ENCODE measurements at regions not wholly inside any gene's neighbourhood (a gene's known extent, or its start where the extent isn't known, plus 50 kb on each side); places are given as distances from the start of the nearest gene placed in this dataset.
"Not testable (repeated sequence)": the region's sequence is repeated elsewhere in the genome, so short reads cannot be mapped to it uniquely, and the experiment has no call there.

DNA sequence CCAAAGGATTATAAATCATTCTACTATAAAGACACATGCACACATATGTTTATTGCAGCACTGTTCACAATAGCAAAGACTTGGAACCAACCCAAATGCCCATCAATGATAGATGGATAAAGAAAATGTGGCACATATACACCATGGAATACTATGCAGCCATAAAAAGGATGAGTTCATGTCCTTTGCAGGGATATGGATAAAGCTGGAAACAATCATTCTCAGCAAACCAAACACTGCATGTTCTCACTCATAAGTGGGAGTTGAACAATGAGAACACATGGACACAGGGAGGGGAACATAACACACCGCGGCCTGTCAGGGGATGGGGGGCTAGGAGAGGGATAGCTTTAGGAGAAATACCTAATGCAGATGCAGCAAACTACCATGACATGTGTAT, 135.1 kb upstream of the PDE4B start:
- H3K27ac ChIP-seq; DNase-seq (ENCODE audit: low read depth, low spot score): not testable (repeated sequence)

DNA sequence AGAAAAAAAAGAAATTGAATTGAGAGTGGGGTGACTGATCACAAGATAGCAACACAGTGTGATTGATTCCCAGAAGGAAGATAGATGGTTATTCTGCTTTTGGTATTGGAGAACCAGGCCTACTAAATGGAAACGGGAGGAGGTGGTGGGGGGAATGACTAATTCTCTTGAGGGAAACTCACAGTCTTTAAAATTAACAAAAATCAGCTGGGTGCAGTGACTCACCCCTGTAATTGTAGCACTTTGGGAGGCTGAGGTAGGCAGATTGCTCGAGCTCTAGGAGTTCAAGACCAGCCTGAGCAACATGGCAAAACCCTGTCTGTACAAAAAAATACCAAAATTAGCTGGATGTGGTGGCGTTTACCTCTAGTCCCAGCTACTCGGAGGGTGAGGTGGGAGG, 134.6 kb upstream of the PDE4B start:
- no peak for DNase-seq (ENCODE audit: low read depth, low spot score)
- no peak overlapping the region for H3K27ac ChIP-seq

DNA sequence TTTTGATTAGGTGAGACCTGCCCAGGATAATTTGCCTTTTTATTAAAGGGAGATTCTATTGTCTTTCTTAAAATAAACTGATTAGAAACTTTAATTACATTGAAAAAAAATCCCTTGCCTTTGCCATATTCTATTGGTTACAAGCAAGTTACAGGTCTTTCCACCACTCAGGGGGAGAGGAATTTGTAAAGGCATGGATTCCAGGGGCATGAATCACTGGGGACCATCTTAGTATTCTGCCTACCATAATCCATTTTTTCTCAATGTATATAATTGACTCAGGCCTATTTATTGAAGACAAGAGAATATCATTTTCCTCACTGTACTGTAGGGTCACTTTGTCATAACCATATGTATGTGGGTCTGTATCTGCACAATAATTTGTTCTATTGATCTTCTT, 124.3 kb upstream of the PDE4B start:
- DNase-seq (ENCODE audit: low read depth, low spot score), result no peak
- H3K27ac ChIP-seq, result no peak overlapping the region

DNA sequence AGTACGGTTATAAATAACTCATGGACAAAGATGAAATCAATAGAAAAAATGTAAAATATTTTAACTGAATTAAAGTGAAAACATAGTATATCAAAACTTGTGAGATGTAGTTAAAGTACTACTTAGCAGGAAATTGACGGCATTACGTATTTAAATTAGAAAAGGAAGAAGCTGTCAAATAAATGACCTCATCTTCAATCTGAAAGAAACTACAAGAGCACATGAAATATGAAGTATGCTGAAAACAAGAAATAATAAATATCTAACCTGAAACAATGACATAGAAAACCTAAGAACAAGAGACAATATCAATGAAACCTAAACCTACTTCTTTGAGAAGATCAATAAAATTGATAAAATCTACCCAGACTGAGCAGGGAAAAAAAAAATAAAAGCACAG, 122.2 kb upstream of the PDE4B start:
- no peak for DNase-seq (ENCODE audit: low read depth, low spot score)

DNA sequence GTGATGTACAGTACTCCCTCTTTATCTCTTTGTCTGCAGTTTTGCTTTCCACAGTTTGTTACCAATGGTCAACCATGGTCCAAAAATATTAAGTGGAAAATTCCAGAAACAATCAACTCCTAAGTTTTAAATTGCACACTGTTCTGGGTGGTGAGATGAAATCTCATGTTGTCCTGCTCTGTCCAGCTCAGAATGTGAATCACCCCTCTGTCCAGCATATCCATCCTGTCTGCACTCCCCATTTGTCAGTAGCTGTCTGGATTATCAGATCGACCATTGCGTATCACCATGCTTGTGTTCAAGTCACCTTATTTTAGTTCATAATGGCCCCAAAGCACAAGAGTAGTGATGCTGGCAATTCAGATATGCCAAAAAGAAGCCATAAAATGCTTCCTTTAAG, 118.2 kb upstream of the PDE4B start:
- H3K27ac ChIP-seq, result no peak overlapping the region
- no peak for DNase-seq (ENCODE audit: low read depth, low spot score)

More for the DNA sequence above, 122.2 kb upstream of the PDE4B start:
- no peak overlapping the region for H3K27ac ChIP-seq

DNA sequence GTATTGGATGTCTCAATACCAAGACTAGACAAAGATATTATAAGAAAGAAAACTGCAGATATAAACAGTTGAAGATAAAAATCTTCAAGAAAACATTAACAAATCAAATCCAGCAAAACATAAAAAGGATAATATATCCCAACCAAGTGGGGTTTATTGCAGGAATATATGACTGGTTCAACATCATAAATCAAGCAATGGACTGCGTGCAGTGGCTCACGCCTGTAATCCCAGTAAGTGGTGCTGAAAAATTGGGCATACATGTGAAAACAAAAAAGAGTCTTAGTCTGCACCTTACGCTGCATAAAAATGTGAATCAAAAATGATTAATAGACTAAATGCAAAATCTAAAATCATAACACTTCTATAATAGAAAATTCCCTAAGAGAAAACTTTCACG, 112.9 kb upstream of the PDE4B start:
- DNase-seq (ENCODE audit: low read depth, low spot score), result no peak

DNA sequence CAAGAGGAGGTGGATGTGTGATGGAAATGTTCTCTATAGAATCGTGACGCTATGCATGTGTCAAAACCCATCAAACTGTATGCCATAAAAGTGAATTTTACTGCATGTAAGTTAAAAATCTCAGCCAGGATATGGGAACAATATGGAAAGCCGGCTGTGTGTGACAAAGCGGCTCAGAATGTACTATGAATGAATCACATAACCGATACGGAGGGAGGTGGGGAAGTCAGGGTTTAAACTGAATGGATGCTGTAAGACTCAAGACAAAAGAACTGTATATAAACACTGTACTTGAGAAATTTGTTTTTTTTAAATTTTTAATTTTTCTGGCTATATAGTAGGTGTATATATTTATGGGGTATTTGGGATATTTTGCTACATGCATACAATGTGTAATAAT, 111.6 kb upstream of the PDE4B start:
- DNase-seq (ENCODE audit: low read depth, low spot score), result no peak
- no peak overlapping the region for H3K27ac ChIP-seq

More for the DNA sequence above, 112.9 kb upstream of the PDE4B start:
- H3K27ac ChIP-seq, result no peak overlapping the region

DNA sequence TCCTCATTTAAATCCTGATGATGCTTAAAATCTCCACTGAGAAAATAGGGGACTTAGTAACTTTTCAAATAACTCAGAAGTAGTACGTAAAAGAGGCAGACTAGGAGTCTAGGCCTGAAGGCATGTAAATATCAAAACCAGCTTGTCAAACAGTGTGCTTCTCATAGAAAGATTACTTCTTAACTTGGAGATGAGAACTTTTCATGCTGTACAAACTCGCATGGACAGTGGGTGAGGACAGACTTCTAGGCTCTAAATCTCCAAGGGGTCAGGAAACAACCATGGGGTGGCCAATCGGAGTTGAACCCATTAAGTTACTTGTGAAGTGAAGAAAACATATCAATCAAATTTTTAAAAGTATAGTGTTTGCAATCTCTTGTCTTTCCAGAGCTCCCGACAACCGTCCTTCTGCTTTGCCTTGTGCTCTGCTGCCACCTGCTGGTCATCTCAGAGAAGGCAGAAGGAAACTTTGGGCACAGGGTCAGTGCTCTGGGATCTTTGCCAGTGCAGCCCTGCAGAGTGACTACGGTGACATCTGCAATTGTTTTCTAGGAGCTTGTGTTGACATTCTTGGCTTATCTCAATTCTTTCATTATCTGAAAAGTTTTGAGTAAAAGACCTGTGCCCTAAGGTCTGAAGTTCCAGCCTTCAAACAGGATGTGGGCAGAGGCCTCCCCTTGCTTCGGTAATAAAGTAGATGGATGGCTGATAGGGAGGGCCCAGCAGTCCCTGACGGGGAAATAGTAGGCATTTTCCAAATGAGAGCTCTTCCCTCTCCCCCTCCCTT, 105.1 kb upstream of the PDE4B start:
- no peak overlapping the region for H3K27ac ChIP-seq
- no peak for DNase-seq (ENCODE audit: low read depth, low spot score)

DNA sequence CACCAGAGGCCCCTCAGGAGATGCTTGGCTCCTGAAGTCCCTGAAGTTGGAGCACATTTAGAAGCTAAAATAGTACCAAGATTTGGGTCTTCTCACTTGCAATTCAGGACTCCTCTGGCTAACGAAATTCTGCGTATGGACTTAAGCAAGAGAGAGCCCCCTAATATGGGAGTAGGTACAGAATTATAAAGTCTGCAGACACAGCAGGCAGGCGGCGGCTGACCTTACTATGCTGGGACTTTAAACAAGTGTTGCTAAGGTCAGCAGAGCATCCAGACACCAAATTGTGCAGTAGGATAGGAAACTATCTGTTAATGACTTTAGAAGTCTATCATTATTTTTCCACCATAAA, 104.5 kb upstream of the PDE4B start:
- DNase-seq (ENCODE audit: low read depth, low spot score), result no peak

DNA sequence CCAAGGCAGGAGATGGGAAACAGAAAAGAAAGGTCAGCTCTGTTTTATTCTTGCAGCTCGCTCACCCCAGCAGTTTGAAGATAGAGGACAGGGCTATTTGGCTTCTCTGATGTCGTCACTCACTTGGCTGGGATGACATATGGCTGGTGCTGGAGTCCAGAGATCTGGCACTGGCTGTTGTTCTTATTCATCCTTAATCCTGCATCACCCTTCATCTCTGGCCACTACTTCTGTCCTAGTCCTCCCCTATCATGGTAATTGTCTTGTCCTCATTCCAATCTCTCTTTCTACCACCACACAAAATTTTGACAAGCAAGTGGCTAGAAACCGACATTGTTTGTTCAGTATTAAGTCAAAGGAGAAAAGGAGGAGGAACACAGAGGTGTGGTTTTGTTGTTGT, 103.8 kb upstream of the PDE4B start:
- no peak overlapping the region for H3K27ac ChIP-seq
- no peak for DNase-seq (ENCODE audit: low read depth, low spot score)

More for the DNA sequence above, 104.5 kb upstream of the PDE4B start:
- no peak overlapping the region for H3K27ac ChIP-seq

DNA sequence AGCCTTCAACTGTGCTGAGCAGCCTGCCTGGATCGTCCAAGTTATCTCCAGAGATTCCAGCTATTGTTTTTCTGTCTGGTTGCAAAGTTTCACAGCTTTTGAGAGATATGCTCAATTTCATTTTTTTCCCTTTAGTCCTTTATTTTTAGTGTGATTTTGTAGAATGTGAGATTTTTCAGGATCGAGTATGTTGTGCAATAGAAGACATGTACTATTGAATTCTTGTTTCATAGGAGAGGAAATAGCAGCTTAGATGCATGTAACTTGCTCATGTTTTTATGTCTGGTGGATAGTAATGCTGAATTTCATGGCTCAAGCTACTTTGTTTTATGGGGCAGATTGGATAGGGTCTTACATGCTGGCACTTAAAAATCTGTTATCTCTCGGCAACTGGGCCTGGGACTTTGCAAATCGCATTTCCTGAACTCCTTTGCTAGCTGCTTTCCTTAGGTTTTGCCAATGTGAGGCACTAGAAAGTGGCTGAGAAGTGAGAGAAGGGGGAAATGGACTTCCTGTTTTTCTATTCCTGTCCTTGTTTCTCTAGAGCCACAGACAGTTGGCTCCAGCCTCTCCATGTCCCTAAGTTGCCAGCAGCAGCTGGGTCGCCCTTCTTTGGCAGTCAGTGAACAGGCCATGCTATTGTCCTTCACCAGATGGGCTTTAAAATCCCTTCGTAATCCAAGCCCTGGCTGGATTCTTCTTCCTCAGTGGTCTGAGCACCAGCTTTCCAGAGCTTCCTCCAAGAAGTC, 101.4 kb upstream of the PDE4B start:
- DNase-seq (ENCODE audit: low read depth, low spot score), result no peak
- no peak overlapping the region for H3K27ac ChIP-seq

DNA sequence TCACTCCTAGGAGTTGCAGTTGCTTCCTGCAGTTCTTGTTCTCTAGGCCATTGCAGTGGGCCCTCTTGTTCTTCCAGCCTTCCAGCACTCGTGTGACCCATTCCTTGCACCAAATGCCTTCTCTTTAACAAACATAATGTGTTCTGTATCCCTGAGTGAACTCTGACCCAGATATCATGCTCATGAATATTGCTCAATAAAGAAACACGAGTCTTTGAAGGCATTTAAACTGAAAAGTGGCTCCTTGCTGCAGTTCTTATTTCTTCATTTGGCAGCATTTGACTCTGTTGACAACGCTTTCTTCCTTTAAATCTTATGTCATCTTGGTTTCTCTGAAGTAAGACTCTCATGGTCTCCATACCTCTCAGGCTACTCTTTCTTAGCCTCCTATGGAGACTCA, 100.7 kb upstream of the PDE4B start:
- no peak overlapping the region for H3K27ac ChIP-seq
- no peak for DNase-seq (ENCODE audit: low read depth, low spot score)

DNA sequence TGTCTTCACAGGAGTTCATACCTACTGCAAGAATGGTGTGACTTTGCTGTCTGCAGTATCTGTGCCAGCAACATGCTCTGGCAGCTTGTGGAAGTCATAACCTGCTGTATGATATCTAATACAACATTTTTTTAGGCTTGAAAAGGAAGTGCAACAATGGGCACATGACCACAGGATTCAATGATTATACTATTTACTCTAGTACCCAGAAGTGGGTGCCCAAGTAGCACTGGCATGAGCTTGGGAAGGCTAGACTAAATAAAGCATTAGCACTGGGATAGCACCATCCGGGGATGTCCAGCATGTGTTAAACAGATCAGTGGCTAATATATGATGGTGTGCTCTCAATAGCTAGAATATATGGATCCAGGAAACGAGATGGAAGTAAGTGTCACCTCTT, 98.6 kb upstream of the PDE4B start:
- DNase-seq (ENCODE audit: low read depth, low spot score), result no peak
- H3K27ac ChIP-seq, result no peak overlapping the region

DNA sequence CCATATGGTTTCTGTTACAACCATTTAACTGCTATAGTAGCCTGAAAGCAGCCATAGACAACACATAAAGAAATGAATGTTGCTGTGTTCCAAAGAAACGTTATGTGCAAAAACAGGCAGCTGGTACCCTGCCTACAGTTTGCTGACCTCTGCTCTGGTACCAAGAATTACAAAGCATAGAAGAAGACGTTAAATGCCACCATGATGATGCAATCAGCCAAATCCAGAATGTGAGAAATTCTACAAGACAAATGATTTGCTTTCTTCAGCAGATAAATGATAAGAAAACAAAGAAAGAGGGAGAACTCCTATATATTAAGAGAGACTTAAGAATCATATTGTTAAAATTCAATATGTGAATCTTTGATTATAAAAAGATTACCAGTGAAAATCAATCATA, 97.8 kb upstream of the PDE4B start:
- no peak overlapping the region for H3K27ac ChIP-seq
- DNase-seq (ENCODE audit: low read depth, low spot score), result no peak

DNA sequence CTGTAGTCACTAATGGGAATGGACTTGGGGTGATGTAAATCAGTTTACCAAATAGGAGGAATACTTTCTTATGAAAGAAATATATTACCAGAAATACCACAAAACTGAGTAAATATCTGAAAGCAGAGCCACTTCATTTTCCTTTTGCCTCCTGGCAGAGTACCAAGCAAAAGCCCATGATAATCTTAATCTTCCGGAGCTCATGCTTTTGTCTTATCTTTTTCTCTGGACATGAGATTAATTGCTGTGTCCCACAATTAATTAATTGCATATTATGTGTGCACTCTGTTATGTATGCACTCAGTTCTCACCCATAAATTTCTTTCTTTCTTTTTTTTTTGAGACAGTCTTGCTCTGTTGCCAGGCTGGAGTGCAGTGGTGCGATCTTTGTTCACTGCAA, 94.1 kb upstream of the PDE4B start:
- no peak overlapping the region for H3K27ac ChIP-seq
- no peak for DNase-seq (ENCODE audit: low read depth, low spot score)

DNA sequence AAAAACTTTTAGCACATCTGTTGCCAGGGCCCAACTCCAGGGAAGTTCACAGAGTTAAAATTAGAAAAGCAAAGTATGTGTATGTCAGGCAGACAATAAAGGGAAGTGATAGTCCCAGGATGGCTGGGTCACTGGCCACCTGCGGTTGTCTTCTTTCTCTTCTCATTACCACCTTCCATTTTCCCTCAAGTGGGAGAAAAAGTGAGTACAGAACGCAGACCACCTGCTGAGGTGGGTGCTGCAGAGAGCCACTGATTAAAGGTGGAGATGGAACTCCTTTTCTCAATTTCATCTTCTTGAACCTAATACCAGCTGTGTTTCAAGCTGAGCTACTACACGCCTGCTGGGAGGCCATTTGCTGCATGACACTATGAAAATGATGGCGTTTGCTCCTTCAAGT, 88.8 kb upstream of the PDE4B start:
- no peak overlapping the region for H3K27ac ChIP-seq
- no peak for DNase-seq (ENCODE audit: low read depth, low spot score)

DNA sequence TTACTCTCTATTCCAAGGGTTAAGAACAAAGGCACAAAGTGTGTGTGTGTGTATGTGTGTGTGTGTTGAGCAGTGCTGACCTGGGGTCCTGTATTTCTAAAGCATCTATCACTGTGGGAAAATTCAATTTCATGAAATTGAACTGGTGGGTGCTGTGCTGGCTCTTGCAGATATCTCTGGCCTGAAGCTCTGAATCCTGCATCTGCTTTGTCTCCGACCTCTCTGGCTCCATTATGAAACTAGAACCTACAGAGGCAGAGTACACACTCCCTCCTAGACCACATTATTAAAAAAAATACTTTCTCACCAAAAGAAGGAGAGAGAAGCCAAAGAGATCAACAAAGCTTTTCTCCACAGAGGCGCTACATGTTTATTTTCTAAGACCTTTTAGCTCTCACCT, 88.4 kb upstream of the PDE4B start:
- no peak overlapping the region for H3K27ac ChIP-seq
- DNase-seq (ENCODE audit: low read depth, low spot score), result no peak

DNA sequence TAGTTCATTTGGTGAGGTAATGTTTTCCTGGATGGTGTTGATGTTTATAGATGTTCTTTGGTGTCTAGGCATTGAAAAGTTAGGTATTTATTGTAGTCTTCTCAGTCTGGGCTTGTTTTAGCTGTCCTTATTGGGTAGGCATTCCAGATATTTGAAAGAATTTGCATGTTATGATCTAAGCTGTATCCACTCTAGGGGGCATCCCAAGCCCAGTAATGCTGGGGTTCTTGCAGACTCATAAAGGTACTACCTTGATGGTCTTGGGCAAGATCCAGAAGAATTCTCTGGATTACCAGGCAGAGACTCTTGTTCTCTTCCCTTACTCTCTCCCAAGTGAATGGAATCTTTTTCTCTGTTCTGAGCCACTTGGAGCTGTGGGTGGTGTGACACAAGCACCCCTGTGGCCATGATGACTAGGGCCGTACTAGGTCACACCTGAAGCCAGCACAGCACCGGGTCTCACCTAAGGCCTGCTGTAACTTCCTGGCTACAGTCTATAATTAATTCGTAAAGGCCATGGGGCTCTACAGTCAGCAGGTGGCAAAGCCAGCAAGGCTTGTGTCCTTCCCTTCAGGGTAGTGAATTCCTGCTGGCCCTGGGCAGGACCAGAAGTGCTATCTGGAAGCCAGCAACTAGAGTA, 74.8 kb upstream of the PDE4B start:
- H3K27ac ChIP-seq, result no peak overlapping the region
- no peak for DNase-seq (ENCODE audit: low read depth, low spot score)

DNA sequence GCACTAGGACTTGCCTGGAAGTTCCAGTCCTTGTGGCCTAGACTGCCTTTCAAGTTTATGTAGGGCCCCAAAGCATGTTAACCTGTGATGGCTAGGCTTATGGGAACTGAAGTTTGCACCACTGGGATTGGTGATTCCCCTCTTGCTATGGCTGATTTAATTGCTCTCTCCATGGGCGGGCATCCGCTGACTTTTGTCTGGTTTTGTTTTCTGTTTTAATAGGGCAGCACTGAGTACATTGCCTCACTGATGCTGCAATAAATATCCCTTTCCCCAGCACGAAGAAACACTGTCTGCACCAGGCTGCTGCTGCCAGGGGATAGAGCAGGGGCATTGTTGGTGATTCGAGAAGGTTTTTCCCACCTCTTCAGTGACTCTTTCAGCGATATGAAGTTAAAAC, 73.3 kb upstream of the PDE4B start:
- DNase-seq (ENCODE audit: low read depth, low spot score), result no peak
- H3K27ac ChIP-seq, result no peak overlapping the region

DNA sequence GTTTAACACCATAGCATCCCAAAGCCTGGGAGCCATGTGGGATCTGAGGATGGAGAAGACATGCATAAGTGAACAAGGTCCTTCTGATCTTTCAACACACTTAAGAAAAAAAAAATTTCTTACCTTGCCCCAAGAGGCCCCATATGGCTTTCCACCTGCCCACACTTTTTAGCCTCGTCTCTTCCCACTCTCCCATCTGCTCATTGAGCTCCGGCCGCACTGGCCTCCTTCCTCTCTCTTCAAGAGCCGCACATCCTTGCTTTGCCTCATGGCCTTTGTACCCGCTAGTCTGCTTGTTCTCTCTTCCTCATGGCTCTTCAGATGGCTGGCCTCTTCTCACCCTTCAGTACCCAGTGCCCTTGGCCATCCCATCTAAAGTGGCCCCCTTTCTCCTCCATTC, 70.2 kb upstream of the PDE4B start:
- no peak for DNase-seq (ENCODE audit: low read depth, low spot score)
- H3K27ac ChIP-seq, result no peak overlapping the region

DNA sequence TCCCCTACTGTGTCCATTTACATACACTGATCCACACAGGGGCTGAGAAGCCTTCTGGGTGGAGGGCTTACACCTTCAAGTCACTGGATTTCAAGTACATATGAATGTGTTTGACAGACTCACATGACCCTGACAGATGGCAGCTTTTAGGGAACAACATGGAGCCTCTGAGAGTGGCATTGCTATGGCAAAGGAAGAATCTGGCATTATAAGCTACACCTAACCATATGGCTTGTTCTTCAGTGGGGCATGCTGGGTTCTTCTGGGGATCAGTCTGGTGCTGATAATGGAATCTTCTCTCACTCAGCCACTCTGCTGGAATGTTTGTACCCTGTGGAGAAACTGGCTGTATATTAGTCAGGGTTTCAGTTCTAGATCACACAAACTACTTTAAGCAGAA, 68.5 kb upstream of the PDE4B start:
- no peak for DNase-seq (ENCODE audit: low read depth, low spot score)

DNA sequence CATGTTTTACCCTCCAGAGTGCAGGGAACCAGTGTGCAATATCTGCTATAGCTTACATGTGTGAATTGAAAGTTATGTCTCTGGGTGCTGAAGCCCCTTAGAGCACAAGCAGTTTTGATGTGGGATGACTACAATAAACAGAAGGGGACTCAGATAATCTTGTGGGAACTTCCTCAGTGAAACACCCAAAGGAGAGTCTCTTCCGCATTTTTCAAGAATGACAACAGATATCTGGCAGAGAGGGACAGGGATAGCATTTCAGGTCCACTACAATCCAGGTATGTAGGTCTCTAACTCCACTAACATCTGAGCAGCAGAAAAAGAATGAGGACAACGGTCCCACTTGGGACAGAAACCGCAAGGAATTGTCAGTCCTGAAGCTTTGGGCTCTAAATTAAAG, 67.6 kb upstream of the PDE4B start:
- DNase-seq (ENCODE audit: low read depth, low spot score), result no peak
- H3K27ac ChIP-seq, result no peak overlapping the region

More for the DNA sequence above, 68.5 kb upstream of the PDE4B start:
- no peak overlapping the region for H3K27ac ChIP-seq
